Chondrocyte (in vitro differentiated cells): ENCODE measurements at regions not wholly inside any gene's neighbourhood (a gene's known extent, or its start where the extent isn't known, plus 50 kb on each side); places are given as distances from the start of the nearest gene placed in this dataset.

Experiments used
- DNase-seq: peaks from one replicate; pipeline ENCODE4 v3.0.0; 2021; ENCODE audit warnings: mixed read lengths, low spot score
- H3K27ac Mint-ChIP-seq: one replicate; pipeline ENCODE4 v1.8.0; 2021; ENCODE audit warnings: mild to moderate bottlenecking, moderate library complexity, mixed read lengths; ENCODE audit not compliant: unreplicated experiment
- H3K27me3 Mint-ChIP-seq: 2 replicates; pipeline ENCODE4 v1.8.0; 2021; ENCODE audit warnings: low read depth, mixed read lengths
- H3K36me3 Mint-ChIP-seq: 2 replicates; pipeline ENCODE4 v1.8.0; 2021; ENCODE audit warnings: low read depth, mixed read lengths
- H3K4me1 Mint-ChIP-seq: 2 replicates; pipeline ENCODE4 v1.8.0; 2021; ENCODE audit warnings: low read depth, mild to moderate bottlenecking, mixed read lengths
- H3K4me3 Mint-ChIP-seq: one replicate; pipeline ENCODE4 v1.8.0; 2021; ENCODE audit warnings: mild to moderate bottlenecking, moderate library complexity, mixed read lengths; ENCODE audit not compliant: unreplicated experiment
- H3K9me3 Mint-ChIP-seq: 2 replicates; pipeline ENCODE4 v1.8.0; 2021; ENCODE audit warnings: low read depth, mixed read lengths
- TF ChIP-seq, protein P1 (sequence below): fragments of 200-600 bp; sonication (generic); IDR thresholded peaks from 2 replicates; pipeline ENCODE4 v1.5.0; 2021; ENCODE audit warnings: antibody characterized with exemption, mild to moderate bottlenecking, moderate library complexity

GRCh38 chr13:39108783-39109182 lies 70.5 kb downstream of the NHLRC3 start:
- Mint-ChIP-seq H3K4me3 (no peak overlapping the region), H3K36me3 (no peaks in the 10 kb centered on the region), H3K27me3 (peaks cover 23% of the 10 kb centered on the region), H3K9me3 (peaks cover 3% of the 10 kb centered on the region), H3K4me1 (no peaks in the 10 kb centered on the region), H3K27ac (no peak overlapping the region)
- DNase-seq, result no peak
- TF ChIP-seq, protein P1, sequence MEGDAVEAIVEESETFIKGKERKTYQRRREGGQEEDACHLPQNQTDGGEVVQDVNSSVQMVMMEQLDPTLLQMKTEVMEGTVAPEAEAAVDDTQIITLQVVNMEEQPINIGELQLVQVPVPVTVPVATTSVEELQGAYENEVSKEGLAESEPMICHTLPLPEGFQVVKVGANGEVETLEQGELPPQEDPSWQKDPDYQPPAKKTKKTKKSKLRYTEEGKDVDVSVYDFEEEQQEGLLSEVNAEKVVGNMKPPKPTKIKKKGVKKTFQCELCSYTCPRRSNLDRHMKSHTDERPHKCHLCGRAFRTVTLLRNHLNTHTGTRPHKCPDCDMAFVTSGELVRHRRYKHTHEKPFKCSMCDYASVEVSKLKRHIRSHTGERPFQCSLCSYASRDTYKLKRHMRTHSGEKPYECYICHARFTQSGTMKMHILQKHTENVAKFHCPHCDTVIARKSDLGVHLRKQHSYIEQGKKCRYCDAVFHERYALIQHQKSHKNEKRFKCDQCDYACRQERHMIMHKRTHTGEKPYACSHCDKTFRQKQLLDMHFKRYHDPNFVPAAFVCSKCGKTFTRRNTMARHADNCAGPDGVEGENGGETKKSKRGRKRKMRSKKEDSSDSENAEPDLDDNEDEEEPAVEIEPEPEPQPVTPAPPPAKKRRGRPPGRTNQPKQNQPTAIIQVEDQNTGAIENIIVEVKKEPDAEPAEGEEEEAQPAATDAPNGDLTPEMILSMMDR, result no peak

DNA sequence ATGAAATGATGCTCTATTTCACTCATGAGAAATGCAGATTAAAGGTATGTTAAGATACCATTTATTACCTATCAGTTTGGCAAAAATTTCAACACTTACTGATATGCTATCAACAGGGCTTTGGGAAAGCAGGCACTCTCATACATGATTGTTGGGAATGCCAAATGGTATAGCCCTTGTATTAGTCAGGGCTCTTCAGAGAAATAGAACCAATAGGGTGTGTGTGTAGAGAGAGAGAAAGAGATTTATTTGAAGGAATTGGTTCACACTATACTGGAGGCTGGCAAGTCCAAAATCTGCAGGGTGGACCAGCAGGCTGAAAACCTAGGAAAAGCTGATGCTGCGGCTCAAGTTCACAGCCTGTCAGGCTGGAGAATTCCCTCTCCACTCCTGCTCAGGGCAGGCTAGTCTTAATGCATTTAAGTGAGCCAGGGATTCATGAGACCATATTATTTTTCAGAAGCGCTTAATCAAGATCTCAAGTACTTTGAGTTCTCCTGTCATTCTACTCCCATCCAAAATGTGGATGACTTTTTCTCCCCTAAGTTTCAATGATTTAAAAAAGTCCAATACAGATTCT lies 72.4 kb downstream of the NHLRC3 start:
- TF ChIP-seq, protein P1, result no peak
- H3K4me3 Mint-ChIP-seq, result no peak overlapping the region
- no peak overlapping the region for H3K27ac Mint-ChIP-seq
- peaks cover 3% of the 10 kb centered on the region for H3K36me3 Mint-ChIP-seq
- DNase-seq, result no peak
- no peaks in the 10 kb centered on the region for H3K4me1 Mint-ChIP-seq
- H3K9me3 Mint-ChIP-seq, result peaks cover 15% of the 10 kb centered on the region
- peaks cover 23% of the 10 kb centered on the region for H3K27me3 Mint-ChIP-seq

GRCh38 chr13:39111145-39111544 lies 72.9 kb downstream of the NHLRC3 start:
- TF ChIP-seq, protein P1, result no peak
- H3K4me3 Mint-ChIP-seq, result no peak overlapping the region
- H3K27ac Mint-ChIP-seq, result no peak overlapping the region

DNA sequence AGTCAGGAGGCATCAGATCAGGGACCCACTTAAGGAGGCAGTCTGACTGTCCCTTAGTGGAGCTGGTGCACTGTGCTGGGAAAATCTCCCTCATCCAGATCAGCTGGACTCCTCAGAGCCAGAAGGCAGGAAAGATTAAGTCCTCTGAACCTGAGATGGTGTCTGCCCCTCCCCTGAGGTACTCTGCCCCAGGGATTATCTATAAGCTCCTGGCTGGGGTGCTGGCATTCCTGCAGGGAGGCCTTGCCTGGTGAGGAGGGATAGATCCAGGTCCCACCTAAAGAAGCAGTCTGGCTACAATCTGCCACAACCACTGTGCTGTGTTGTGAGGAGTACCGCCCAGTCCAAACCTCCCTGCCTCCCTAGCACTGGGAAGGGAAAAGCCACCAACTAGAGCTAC lies 81.2 kb downstream of the NHLRC3 start:
- no peak overlapping the region for H3K4me3 Mint-ChIP-seq
- peaks cover 18% of the 10 kb centered on the region for H3K27me3 Mint-ChIP-seq
- TF ChIP-seq, protein P1, result no peak
- H3K4me1 Mint-ChIP-seq, result no peaks in the 10 kb centered on the region
- no peak overlapping the region for H3K27ac Mint-ChIP-seq
- H3K9me3 Mint-ChIP-seq, result peaks cover 27% of the 10 kb centered on the region
- no peak for DNase-seq
- H3K36me3 Mint-ChIP-seq, result peaks cover 12% of the 10 kb centered on the region

More at GRCh38 chr13:39111145-39111544, 72.9 kb downstream of the NHLRC3 start:
- Mint-ChIP-seq H3K36me3 (peaks cover 3% of the 10 kb centered on the region), H3K9me3 (peaks cover 18% of the 10 kb centered on the region), H3K4me1 (no peaks in the 10 kb centered on the region), H3K27me3 (peaks cover 23% of the 10 kb centered on the region)
- DNase-seq, result no peak

GRCh38 chr13:39123578-39123977 lies 85.3 kb downstream of the NHLRC3 start:
- no peak for DNase-seq
- no peak overlapping the region for H3K4me3 Mint-ChIP-seq

More at GRCh38 chr13:39123578-39123977, 85.3 kb downstream of the NHLRC3 start:
- peaks cover 1% of the 10 kb centered on the region for H3K9me3 Mint-ChIP-seq
- TF ChIP-seq, protein P1, result no peak
- peaks cover under 1% of the 10 kb centered on the region for H3K36me3 Mint-ChIP-seq
- H3K27ac Mint-ChIP-seq, result no peak overlapping the region
- H3K4me1 Mint-ChIP-seq, result no peaks in the 10 kb centered on the region
- peaks cover 12% of the 10 kb centered on the region for H3K27me3 Mint-ChIP-seq
